ENCODE measurements at regions not wholly inside any gene's neighbourhood (a gene's known extent, or its start where the extent isn't known, plus 50 kb on each side); places are given as distances from the start of the nearest gene placed in this dataset.

GRCh38 chr1:166579557-166580501 is 259.4 kb upstream of the POGK start:
- TF ChIP-seq CTCF (IDR thresholded peaks at IDR 0.05; ENCODE audit: low read depth, low read length), result no peak
- Histone ChIP-seq H3K27ac (ENCODE audit: low read depth, low read length) (no peak overlapping the region), H3K4me3 (ENCODE audit: low read depth, low read length) (no peak overlapping the region), H3K9me3 (ENCODE audit: control insufficient read depth, insufficient read depth, low read length) (peaks cover 3% of the 10 kb centered on the region; the same call in 1 of the 2 replicates), H3K27me3 (ENCODE audit: control insufficient read depth, insufficient read depth, low read length) (no peaks in the 10 kb centered on the region)
- ChIA-PET POLR2A (no interaction called here), CTCF (no interaction called here)
- DNase-seq (ENCODE audit: low read depth, low spot score), result no peak

- DNase-seq (ENCODE audit: low read depth, low spot score), result no peak
- CTCF ChIA-PET, result interaction anchor here (0.6 kb wide), 1 partner anchor 24 kb away, joined by 4 read pairs; no protein-coding TSS in a partner anchor
- POLR2A ChIA-PET, result no interaction called here
Measured at GRCh38 chr1:166588741-166589140, 250.5 kb upstream of the POGK start.

GRCh38 chr1:166590161-166590560 is 249.1 kb upstream of the POGK start:
- Histone ChIP-seq H3K4me3 (ENCODE audit: low read depth, low read length) (no peak overlapping the region), H3K27ac (ENCODE audit: low read depth, low read length) (no peak overlapping the region), H3K27me3 (ENCODE audit: control insufficient read depth, insufficient read depth, low read length) (no peaks in the 10 kb centered on the region), H3K9me3 (ENCODE audit: control insufficient read depth, insufficient read depth, low read length) (peaks cover 13% of the 10 kb centered on the region; the same call in 1 of the 2 replicates)
- CTCF ChIA-PET, result no interaction called here
- DNase-seq (ENCODE audit: low read depth, low spot score), result no peak
- POLR2A ChIA-PET, result no interaction called here
- TF ChIP-seq CTCF (IDR thresholded peaks at IDR 0.05; ENCODE audit: low read depth, low read length), result no peak

More at GRCh38 chr1:166588741-166589140, 250.5 kb upstream of the POGK start:
- Histone ChIP-seq H3K27ac (ENCODE audit: low read depth, low read length) (no peak overlapping the region), H3K9me3 (ENCODE audit: control insufficient read depth, insufficient read depth, low read length) (peaks cover 13% of the 10 kb centered on the region; the same call in 1 of the 2 replicates), H3K27me3 (ENCODE audit: control insufficient read depth, insufficient read depth, low read length) (no peaks in the 10 kb centered on the region), H3K4me3 (ENCODE audit: low read depth, low read length) (no peak overlapping the region)
- no peak for TF ChIP-seq CTCF (IDR thresholded peaks at IDR 0.05; ENCODE audit: low read depth, low read length)

GRCh38 chr1:166594646-166595045 is 244.6 kb upstream of the POGK start:
- ChIA-PET CTCF (no interaction called here), POLR2A (no interaction called here)
- Histone ChIP-seq H3K27me3 (ENCODE audit: control insufficient read depth, insufficient read depth, low read length) (no peaks in the 10 kb centered on the region), H3K4me3 (ENCODE audit: low read depth, low read length) (no peak overlapping the region), H3K27ac (ENCODE audit: low read depth, low read length) (no peak overlapping the region), H3K9me3 (ENCODE audit: control insufficient read depth, insufficient read depth, low read length) (peaks cover 14% of the 10 kb centered on the region; the same call in 1 of the 2 replicates)
- TF ChIP-seq CTCF (IDR thresholded peaks at IDR 0.05; ENCODE audit: low read depth, low read length), result no peak
- DNase-seq (ENCODE audit: low read depth, low spot score), result no peak

- CTCF ChIA-PET, result no interaction called here
- POLR2A ChIA-PET, result no interaction called here
Measured at GRCh38 chr1:166597516-166597915, 241.8 kb upstream of the POGK start.

More at GRCh38 chr1:166597516-166597915, 241.8 kb upstream of the POGK start:
- TF ChIP-seq CTCF (IDR thresholded peaks at IDR 0.05; ENCODE audit: low read depth, low read length), result no peak
- peaks cover 10% of the 10 kb centered on the region; the same call in 1 of the 2 replicates for H3K9me3 ChIP-seq (ENCODE audit: control insufficient read depth, insufficient read depth, low read length)
- DNase-seq (ENCODE audit: low read depth, low spot score), result no peak
- no peaks in the 10 kb centered on the region for H3K27me3 ChIP-seq (ENCODE audit: control insufficient read depth, insufficient read depth, low read length)
- H3K27ac ChIP-seq (ENCODE audit: low read depth, low read length), result no peak overlapping the region
- no peak overlapping the region for H3K4me3 ChIP-seq (ENCODE audit: low read depth, low read length)

All from AG04450 (cell line).